Osteoblast (primary cell): ENCODE measurements at regions not wholly inside any gene's neighbourhood (a gene's known extent, or its start where the extent isn't known, plus 50 kb on each side); places are given as distances from the start of the nearest gene placed in this dataset.

Experiments used
- DNase-seq: peaks from one replicate; pipeline ENCODE4 v3.0.0; 2011; ENCODE audit warnings: low spot score, mixed read lengths; ENCODE audit not compliant: insufficient read length; ENCODE audit errors: missing footprints
- H2AFZ ChIP-seq: 2 replicates; pipeline ENCODE4 v1.6.0; 2011; ENCODE audit warnings: mild to moderate bottlenecking, low read length
- H3K27ac ChIP-seq: 2 replicates; pipeline ENCODE4 v1.5.1; 2011; ENCODE audit warnings: mild to moderate bottlenecking, low read depth, low read length, moderate library complexity
- H3K27me3 ChIP-seq: 2 replicates; pipeline ENCODE4 v1.6.0; 2012; ENCODE audit warnings: mild to moderate bottlenecking, control low read depth, inconsistent platforms, low read length, moderate library complexity; ENCODE audit not compliant: insufficient read depth
- H3K36me3 ChIP-seq: 2 replicates; pipeline ENCODE4 v1.5.1; 2011; ENCODE audit warnings: mild to moderate bottlenecking, low read length, control low read depth, moderate library complexity; ENCODE audit not compliant: insufficient read depth
- H3K4me1 ChIP-seq: 2 replicates; pipeline ENCODE4 v1.5.1; 2011; ENCODE audit warnings: mild to moderate bottlenecking, low read length, control low read depth, moderate library complexity; ENCODE audit not compliant: insufficient read depth
- H3K4me2 ChIP-seq: 2 replicates; pipeline ENCODE4 v1.6.0; 2011; ENCODE audit warnings: mild to moderate bottlenecking, low read length; ENCODE audit not compliant: insufficient read depth
- H3K4me3 ChIP-seq: fragments of 200-600 bp; sonication (generic); 3 replicates; pipeline ENCODE4 v1.5.1; 2012; ENCODE audit warnings: mild to moderate bottlenecking, low read length, inconsistent platforms; ENCODE audit not compliant: insufficient read depth
- H3K79me2 ChIP-seq: 2 replicates; pipeline ENCODE4 v1.6.0; 2012; ENCODE audit warnings: mild to moderate bottlenecking, low read length, control low read depth, inconsistent platforms; ENCODE audit not compliant: insufficient read depth
- H3K9me3 ChIP-seq: 2 replicates; pipeline ENCODE4 v1.5.1; 2011; ENCODE audit warnings: low read depth, low read length, control low read depth
- H4K20me1 ChIP-seq: 2 replicates; pipeline ENCODE4 v1.6.0; 2012; ENCODE audit warnings: mild to moderate bottlenecking, low read length, control low read depth; ENCODE audit not compliant: insufficient read depth
- CTCF ChIP-seq: IDR thresholded peaks from 2 replicates; pipeline ENCODE4 v1.5.1; 2011; ENCODE audit warnings: mild to moderate bottlenecking, low read depth, low read length, moderate library complexity; ENCODE audit errors: extremely low read depth

GRCh38 chr21:22597660-22598255 is 1599.5 kb downstream of the NCAM2 start:
- TF ChIP-seq CTCF, result no peak
- no peaks in the 10 kb centered on the region for H3K4me1 ChIP-seq

GRCh38 chr21:22609802-22610201 is 1611.6 kb downstream of the NCAM2 start:
- Histone ChIP-seq H3K27me3 (no peaks in the 10 kb centered on the region), H3K79me2 (no peaks in the 10 kb centered on the region), H3K4me2 (no peak overlapping the region), H3K4me3 (no peak overlapping the region), H3K4me1 (no peaks in the 10 kb centered on the region), H3K9me3 (no peaks in the 10 kb centered on the region), H2AFZ (no peak overlapping the region), H3K36me3 (no peaks in the 10 kb centered on the region), H3K27ac (no peak overlapping the region), H4K20me1 (no peaks in the 10 kb centered on the region)
- no peak for TF ChIP-seq CTCF
- DNase-seq, result no peak

More at GRCh38 chr21:22597660-22598255, 1599.5 kb downstream of the NCAM2 start:
- H2AFZ ChIP-seq, result no peak overlapping the region
- no peak overlapping the region for H3K4me2 ChIP-seq
- no peak overlapping the region for H3K27ac ChIP-seq
- no peaks in the 10 kb centered on the region for H4K20me1 ChIP-seq
- H3K4me3 ChIP-seq, result no peak overlapping the region
- no peaks in the 10 kb centered on the region for H3K79me2 ChIP-seq
- H3K36me3 ChIP-seq, result no peaks in the 10 kb centered on the region
- H3K9me3 ChIP-seq, result no peaks in the 10 kb centered on the region
- no peak for DNase-seq
- H3K27me3 ChIP-seq, result no peaks in the 10 kb centered on the region

- no peaks in the 10 kb centered on the region for H3K27me3 ChIP-seq
- no peak overlapping the region for H2AFZ ChIP-seq
- DNase-seq, result no peak
- H3K4me2 ChIP-seq, result no peak overlapping the region
- H3K79me2 ChIP-seq, result no peaks in the 10 kb centered on the region
- H3K27ac ChIP-seq, result no peak overlapping the region
- peaks cover 4% of the 10 kb centered on the region for H3K9me3 ChIP-seq
- TF ChIP-seq CTCF, result no peak
- no peak overlapping the region for H3K4me3 ChIP-seq
- H3K36me3 ChIP-seq, result no peaks in the 10 kb centered on the region
- no peaks in the 10 kb centered on the region for H3K4me1 ChIP-seq
- H4K20me1 ChIP-seq, result no peaks in the 10 kb centered on the region
These were observed 1629.7 kb downstream of the NCAM2 start for GRCh38 chr21:22627911-22628310.

- Histone ChIP-seq H2AFZ (no peak overlapping the region), H3K4me2 (no peak overlapping the region), H3K27ac (no peak overlapping the region), H3K36me3 (no peaks in the 10 kb centered on the region), H3K9me3 (peaks cover 2% of the 10 kb centered on the region), H3K4me3 (no peak overlapping the region), H3K79me2 (no peaks in the 10 kb centered on the region), H3K4me1 (no peaks in the 10 kb centered on the region), H4K20me1 (no peaks in the 10 kb centered on the region), H3K27me3 (no peaks in the 10 kb centered on the region)
- DNase-seq, result no peak
- TF ChIP-seq CTCF, result no peak
These were observed 1632.8 kb downstream of the NCAM2 start for GRCh38 chr21:22630953-22631465.
